ENCODE measurements at regions not wholly inside any gene's neighbourhood (a gene's known extent, or its start where the extent isn't known, plus 50 kb on each side); places are given as distances from the start of the nearest gene placed in this dataset.

GRCh38 chr21:35352066-35352770 is 303.1 kb upstream of the RUNX1 start:
- DNase-seq = no peak

- DNase-seq = no peak
Measured at GRCh38 chr21:35351434-35351833, 302.3 kb upstream of the RUNX1 start.

- no peak for DNase-seq
Measured at GRCh38 chr21:35350965-35351364, 301.9 kb upstream of the RUNX1 start.

GRCh38 chr21:35349376-35350080 is 300.4 kb upstream of the RUNX1 start:
- DNase-seq = no peak

GRCh38 chr21:35348686-35349085 is 299.6 kb upstream of the RUNX1 start:
- DNase-seq = no peak

- no peak for DNase-seq
Measured at GRCh38 chr21:35346697-35347096, 297.6 kb upstream of the RUNX1 start.

GRCh38 chr21:35345954-35346353 is 296.9 kb upstream of the RUNX1 start:
- DNase-seq = no peak

GRCh38 chr21:35344582-35344981 is 295.5 kb upstream of the RUNX1 start:
- no peak for DNase-seq

- DNase-seq = no peak
Measured at GRCh38 chr21:35343046-35343819, 294.1 kb upstream of the RUNX1 start.

- DNase-seq = no peak
Measured at GRCh38 chr21:35342440-35342839, 293.3 kb upstream of the RUNX1 start.

GRCh38 chr21:35340273-35340672 is 291.2 kb upstream of the RUNX1 start:
- DNase-seq = no peak

GRCh38 chr21:35338881-35339632 is 290.0 kb upstream of the RUNX1 start:
- no peak for DNase-seq

GRCh38 chr21:35338281-35338680 is 289.2 kb upstream of the RUNX1 start:
- DNase-seq = no peak

GRCh38 chr21:35337573-35337972 is 288.5 kb upstream of the RUNX1 start:
- no peak for DNase-seq

GRCh38 chr21:35336534-35336933 is 287.4 kb upstream of the RUNX1 start:
- DNase-seq = no peak

GRCh38 chr21:35335951-35336446 is 286.9 kb upstream of the RUNX1 start:
- DNase-seq = no peak

GRCh38 chr21:35333831-35334618 is 284.9 kb upstream of the RUNX1 start:
- DNase-seq = no peak

- no peak for DNase-seq
Measured at GRCh38 chr21:35332841-35333426, 283.8 kb upstream of the RUNX1 start.

- peak; percentile 21 for DNase-seq
Measured at GRCh38 chr21:35329940-35330660, 281.0 kb upstream of the RUNX1 start.

- DNase-seq = peak; percentile 40
Measured at GRCh38 chr21:35328856-35329455, 279.9 kb upstream of the RUNX1 start.

- DNase-seq = no peak
Measured at GRCh38 chr21:35326677-35327076, 277.6 kb upstream of the RUNX1 start.

Measured in NCI-H1092 treated with DMSO at 0.1 percent for 48 hours (cell line).